ENCODE measurements at regions not wholly inside any gene's neighbourhood (a gene's known extent, or its start where the extent isn't known, plus 50 kb on each side); places are given as distances from the start of the nearest gene placed in this dataset.
A peak's percentile ranks its signal among the peaks of the same experiment; 100 is the strongest.

DNA sequence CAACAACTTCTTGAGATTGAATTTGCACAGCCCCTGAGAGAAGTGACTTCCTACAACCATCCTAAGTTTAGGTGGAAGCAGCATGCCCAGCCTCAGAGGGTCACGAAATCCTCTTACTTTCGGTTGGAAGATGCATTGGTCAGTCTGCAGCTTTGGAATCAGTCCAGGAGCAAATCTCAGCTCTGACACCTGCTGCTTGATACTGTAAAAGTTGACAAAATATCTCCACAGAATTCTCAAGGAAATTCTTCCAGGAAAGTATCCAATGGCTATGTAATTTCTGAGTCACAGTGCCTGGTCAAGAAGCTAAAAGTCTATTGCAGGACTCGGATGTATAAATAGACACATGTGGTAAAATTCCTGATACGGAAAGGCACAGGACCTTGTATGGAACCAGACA lies 414.5 kb upstream of the GYPC start:
- H3K9ac ChIP-seq (ENCODE audit: low read depth in 1 of 2, low read length in 2 of 2): no peak overlapping the region
- peaks cover 0 to 5% (median 0%) of the 10 kb centered on the region in 4 donors for H3K27me3 ChIP-seq (ENCODE audit: control insufficient read depth in 4 of 4, insufficient read depth in 4 of 4, low read length in 3 of 4)
- no peaks in the 10 kb centered on the region for H3K36me3 ChIP-seq (ENCODE audit: control insufficient read depth in 4 of 4, insufficient read depth in 3 of 4, low read depth in 1 of 4, low read length in 3 of 4)
- no peak for DNase-seq (ENCODE audit: low spot score)
- H3K4me3 ChIP-seq (ENCODE audit: low read depth in 1 of 3, low read length in 3 of 3): no peak overlapping the region
- H3K27ac ChIP-seq (ENCODE audit: low read depth in 1 of 2, low read length in 2 of 2): no peak overlapping the region
- no peaks in the 10 kb centered on the region for H3K4me1 ChIP-seq (ENCODE audit: control insufficient read depth in 4 of 4, insufficient read depth in 4 of 4, low read length in 3 of 4)
- H3K9me3 ChIP-seq (ENCODE audit: control insufficient read depth in 4 of 4, low read length in 3 of 4): no peaks in the 10 kb centered on the region
- WGBS: 82% methylated on average over 4 of the region's 4 CpGs
- TF ChIP-seq NR2F2 (IDR thresholded peaks at IDR 0.05) (no peak), EGR1 (IDR thresholded peaks at IDR 0.05; ENCODE audit: low read depth in 2 of 2) (no peak), YY1 (IDR thresholded peaks at IDR 0.05) (no peak), RAD21 (IDR thresholded peaks at IDR 0.05) (no peak), ATF3 (IDR thresholded peaks at IDR 0.05) (no peak), GABPA (IDR thresholded peaks at IDR 0.05 in 1 of 2, conservative IDR thresholded peaks at IDR 0.05 in 1 of 2) (no peak), SP1 (IDR thresholded peaks at IDR 0.05) (no peak), TAF1 (conservative IDR thresholded peaks at IDR 0.05) (no peak), FOXA1 (IDR thresholded peaks at IDR 0.05) (no peak), FOXA2 (IDR thresholded peaks at IDR 0.05) (no peak), HNF4A (conservative IDR thresholded peaks at IDR 0.05) (no peak), JUND (IDR thresholded peaks at IDR 0.05) (no peak), ZBTB33 (IDR thresholded peaks at IDR 0.05) (no peak), HNF4G (IDR thresholded peaks at IDR 0.05) (no peak)
- TF ChIP-seq, protein P1, sequence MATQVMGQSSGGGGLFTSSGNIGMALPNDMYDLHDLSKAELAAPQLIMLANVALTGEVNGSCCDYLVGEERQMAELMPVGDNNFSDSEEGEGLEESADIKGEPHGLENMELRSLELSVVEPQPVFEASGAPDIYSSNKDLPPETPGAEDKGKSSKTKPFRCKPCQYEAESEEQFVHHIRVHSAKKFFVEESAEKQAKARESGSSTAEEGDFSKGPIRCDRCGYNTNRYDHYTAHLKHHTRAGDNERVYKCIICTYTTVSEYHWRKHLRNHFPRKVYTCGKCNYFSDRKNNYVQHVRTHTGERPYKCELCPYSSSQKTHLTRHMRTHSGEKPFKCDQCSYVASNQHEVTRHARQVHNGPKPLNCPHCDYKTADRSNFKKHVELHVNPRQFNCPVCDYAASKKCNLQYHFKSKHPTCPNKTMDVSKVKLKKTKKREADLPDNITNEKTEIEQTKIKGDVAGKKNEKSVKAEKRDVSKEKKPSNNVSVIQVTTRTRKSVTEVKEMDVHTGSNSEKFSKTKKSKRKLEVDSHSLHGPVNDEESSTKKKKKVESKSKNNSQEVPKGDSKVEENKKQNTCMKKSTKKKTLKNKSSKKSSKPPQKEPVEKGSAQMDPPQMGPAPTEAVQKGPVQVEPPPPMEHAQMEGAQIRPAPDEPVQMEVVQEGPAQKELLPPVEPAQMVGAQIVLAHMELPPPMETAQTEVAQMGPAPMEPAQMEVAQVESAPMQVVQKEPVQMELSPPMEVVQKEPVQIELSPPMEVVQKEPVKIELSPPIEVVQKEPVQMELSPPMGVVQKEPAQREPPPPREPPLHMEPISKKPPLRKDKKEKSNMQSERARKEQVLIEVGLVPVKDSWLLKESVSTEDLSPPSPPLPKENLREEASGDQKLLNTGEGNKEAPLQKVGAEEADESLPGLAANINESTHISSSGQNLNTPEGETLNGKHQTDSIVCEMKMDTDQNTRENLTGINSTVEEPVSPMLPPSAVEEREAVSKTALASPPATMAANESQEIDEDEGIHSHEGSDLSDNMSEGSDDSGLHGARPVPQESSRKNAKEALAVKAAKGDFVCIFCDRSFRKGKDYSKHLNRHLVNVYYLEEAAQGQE (IDR thresholded peaks at IDR 0.05): no peak
- TF ChIP-seq, protein P2, sequence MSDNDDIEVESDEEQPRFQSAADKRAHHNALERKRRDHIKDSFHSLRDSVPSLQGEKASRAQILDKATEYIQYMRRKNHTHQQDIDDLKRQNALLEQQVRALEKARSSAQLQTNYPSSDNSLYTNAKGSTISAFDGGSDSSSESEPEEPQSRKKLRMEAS (IDR thresholded peaks at IDR 0.05): no peak
- TF ChIP-seq, protein P3, sequence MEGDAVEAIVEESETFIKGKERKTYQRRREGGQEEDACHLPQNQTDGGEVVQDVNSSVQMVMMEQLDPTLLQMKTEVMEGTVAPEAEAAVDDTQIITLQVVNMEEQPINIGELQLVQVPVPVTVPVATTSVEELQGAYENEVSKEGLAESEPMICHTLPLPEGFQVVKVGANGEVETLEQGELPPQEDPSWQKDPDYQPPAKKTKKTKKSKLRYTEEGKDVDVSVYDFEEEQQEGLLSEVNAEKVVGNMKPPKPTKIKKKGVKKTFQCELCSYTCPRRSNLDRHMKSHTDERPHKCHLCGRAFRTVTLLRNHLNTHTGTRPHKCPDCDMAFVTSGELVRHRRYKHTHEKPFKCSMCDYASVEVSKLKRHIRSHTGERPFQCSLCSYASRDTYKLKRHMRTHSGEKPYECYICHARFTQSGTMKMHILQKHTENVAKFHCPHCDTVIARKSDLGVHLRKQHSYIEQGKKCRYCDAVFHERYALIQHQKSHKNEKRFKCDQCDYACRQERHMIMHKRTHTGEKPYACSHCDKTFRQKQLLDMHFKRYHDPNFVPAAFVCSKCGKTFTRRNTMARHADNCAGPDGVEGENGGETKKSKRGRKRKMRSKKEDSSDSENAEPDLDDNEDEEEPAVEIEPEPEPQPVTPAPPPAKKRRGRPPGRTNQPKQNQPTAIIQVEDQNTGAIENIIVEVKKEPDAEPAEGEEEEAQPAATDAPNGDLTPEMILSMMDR (IDR thresholded peaks at IDR 0.05; ENCODE audit: low read depth, low read length, missing input control): no peak

DNA sequence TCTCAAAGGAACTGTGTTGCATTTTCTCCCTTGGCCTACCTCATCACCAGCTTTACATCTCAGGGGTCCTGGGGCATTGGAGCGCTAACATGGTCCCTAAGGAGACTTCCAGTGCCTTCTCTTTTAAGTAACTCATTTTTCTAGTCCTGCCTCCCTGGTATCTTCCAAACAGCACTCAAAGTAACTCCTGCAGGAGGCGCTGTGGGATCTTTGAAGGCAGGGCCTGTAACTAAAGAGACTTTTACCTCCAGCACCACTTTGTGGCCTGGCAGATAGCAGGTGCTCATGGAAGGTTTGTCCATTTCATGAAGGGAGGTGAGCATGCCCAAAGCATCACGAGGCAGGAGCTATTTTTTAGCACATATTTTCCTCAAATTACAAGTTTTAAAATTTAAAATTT lies 411.0 kb upstream of the GYPC start:
- no peaks in the 10 kb centered on the region for H3K4me1 ChIP-seq (ENCODE audit: control insufficient read depth in 4 of 4, insufficient read depth in 4 of 4, low read length in 3 of 4)
- peak; percentile 76 to 83 for TF ChIP-seq RAD21 (IDR thresholded peaks at IDR 0.05)
- TF ChIP-seq, protein P2 (IDR thresholded peaks at IDR 0.05): no peak
- TF ChIP-seq, protein P3 (IDR thresholded peaks at IDR 0.05; ENCODE audit: low read depth, low read length, missing input control): peak; percentile 45
- no peak for TF ChIP-seq FOXA1 (IDR thresholded peaks at IDR 0.05)
- no peak for TF ChIP-seq HNF4A (conservative IDR thresholded peaks at IDR 0.05)
- TF ChIP-seq ZBTB33 (IDR thresholded peaks at IDR 0.05): no peak
- no peak for TF ChIP-seq TAF1 (conservative IDR thresholded peaks at IDR 0.05)

More for the DNA sequence above, 411.0 kb upstream of the GYPC start:
- Histone ChIP-seq H3K9ac (ENCODE audit: low read depth in 1 of 2, low read length in 2 of 2) (no peak overlapping the region), H3K9me3 (ENCODE audit: control insufficient read depth in 4 of 4, low read length in 3 of 4) (no peaks in the 10 kb centered on the region), H3K27me3 (ENCODE audit: control insufficient read depth in 4 of 4, insufficient read depth in 4 of 4, low read length in 3 of 4) (peaks cover 0 to 9% (median 0%) of the 10 kb centered on the region in 4 donors), H3K4me3 (ENCODE audit: low read depth in 1 of 3, low read length in 3 of 3) (no peak overlapping the region), H3K36me3 (ENCODE audit: control insufficient read depth in 4 of 4, insufficient read depth in 3 of 4, low read depth in 1 of 4, low read length in 3 of 4) (no peaks in the 10 kb centered on the region), H3K27ac (ENCODE audit: low read depth in 1 of 2, low read length in 2 of 2) (no peak overlapping the region)
- WGBS: 37% methylated on average over 3 of the region's 3 CpGs
- peak; percentile 45 for DNase-seq (ENCODE audit: low spot score)
